Neuronal stem cell (in vitro differentiated cells): ENCODE measurements at regions not wholly inside any gene's neighbourhood (a gene's known extent, or its start where the extent isn't known, plus 50 kb on each side); places are given as distances from the start of the nearest gene placed in this dataset.

Experiments used
- DNase-seq: peaks from one replicate; pipeline ENCODE4 v3.0.0-alpha.2; 2013; ENCODE audit warnings: low spot score
- H2AFZ ChIP-seq: one replicate; pipeline ENCODE4 v1.6.1; 2013; ENCODE audit warnings: mild to moderate bottlenecking, low read length, inconsistent platforms
- H2AK5ac ChIP-seq: 2 replicates; pipeline ENCODE4 v1.6.1; 2013; ENCODE audit warnings: low read depth, mild to moderate bottlenecking, inconsistent platforms, low read length, moderate library complexity, mixed read lengths
- H2BK120ac ChIP-seq: 2 replicates; pipeline ENCODE4 v1.6.1; 2013; ENCODE audit warnings: low read depth, mild to moderate bottlenecking, inconsistent platforms, low read length, moderate library complexity, mixed read lengths
- H2BK12ac ChIP-seq: one replicate; pipeline ENCODE4 v1.6.1; 2013; ENCODE audit warnings: low read length, inconsistent platforms
- H2BK15ac ChIP-seq: 2 replicates; pipeline ENCODE4 v1.6.1; 2013; ENCODE audit warnings: mild to moderate bottlenecking, low read length, inconsistent platforms, mixed read lengths
- H2BK5ac ChIP-seq: one replicate; pipeline ENCODE4 v1.6.1; 2013; ENCODE audit warnings: inconsistent platforms, mild to moderate bottlenecking, low read length, moderate library complexity
- H3K14ac ChIP-seq: one replicate; pipeline ENCODE4 v1.6.1; 2013; ENCODE audit warnings: low read length, inconsistent platforms
- H3K18ac ChIP-seq: 2 replicates; pipeline ENCODE4 v1.6.1; 2013; ENCODE audit warnings: low read length, inconsistent platforms
- H3K23ac ChIP-seq: 2 replicates; pipeline ENCODE4 v1.6.1; 2013; ENCODE audit warnings: low read depth, mild to moderate bottlenecking, mixed read lengths, low read length, inconsistent platforms; ENCODE audit not compliant: poor library complexity
- H3K27ac ChIP-seq: replicated peaks from 3 replicates; pipeline ENCODE4 v1.5.1; 2013; ENCODE audit warnings: low read length, inconsistent platforms
- H3K27me3 ChIP-seq, 3 experiments: 2 replicates each; pipeline ENCODE4 v1.6.1; 2013; ENCODE audit warnings: low read length in 3 of 3, mild to moderate bottlenecking in 2 of 3, inconsistent platforms in 1 of 3, low read depth in 1 of 3, mixed read lengths in 1 of 3, moderate library complexity in 1 of 3; ENCODE audit not compliant: control insufficient read depth in 3 of 3, insufficient read depth in 3 of 3
- H3K36me3 ChIP-seq, 2 donors: replicated peaks in 1 of 2; 2 replicates each; pipeline ENCODE4 v1.6.1; 2013; ENCODE audit warnings: low read length in 2 of 2; ENCODE audit not compliant: control insufficient read depth in 2 of 2, insufficient read depth in 2 of 2
- H3K4ac ChIP-seq: 2 replicates; pipeline ENCODE4 v1.6.1; 2013; ENCODE audit warnings: inconsistent platforms, mild to moderate bottlenecking, low read length, moderate library complexity
- H3K4me1 ChIP-seq, 2 donors: 1 replicate in 1 of 2; 2 replicates in 1 of 2; pipeline ENCODE4 v1.6.1; 2013; ENCODE audit warnings: low read length in 2 of 2, low read depth in 1 of 2; ENCODE audit not compliant: control insufficient read depth in 2 of 2, insufficient read depth in 1 of 2
- H3K4me2 ChIP-seq: one replicate; pipeline ENCODE4 v1.6.1; 2013; ENCODE audit warnings: mild to moderate bottlenecking, low read length, inconsistent platforms; ENCODE audit not compliant: insufficient read depth, poor library complexity, severe bottlenecking
- H3K4me3 ChIP-seq, 2 donors: 2 replicates each; pipeline ENCODE4 v1.5.1; 2013; ENCODE audit warnings: low read length in 2 of 2, mild to moderate bottlenecking in 2 of 2, inconsistent platforms in 1 of 2, moderate library complexity in 1 of 2
- H3K79me1 ChIP-seq: one replicate; pipeline ENCODE4 v1.6.1; 2013; ENCODE audit warnings: low read depth, mild to moderate bottlenecking, inconsistent platforms, low read length, moderate library complexity
- H3K9ac ChIP-seq: one replicate; pipeline ENCODE4 v1.6.1; 2013; ENCODE audit warnings: mild to moderate bottlenecking, low read depth, low read length, inconsistent platforms; ENCODE audit not compliant: poor library complexity
- H3K9me3 ChIP-seq, 2 donors: replicated peaks in 1 of 2; 2 replicates each; pipeline versions ENCODE3 to v1.6.1; 2013; ENCODE audit warnings: low read length in 2 of 2, mild to moderate bottlenecking in 2 of 2, inconsistent platforms in 1 of 2, low read depth in 1 of 2, mixed read lengths in 1 of 2, moderate library complexity in 1 of 2; ENCODE audit not compliant: control insufficient read depth in 2 of 2, insufficient read depth in 1 of 2
- H4K8ac ChIP-seq: one replicate; pipeline ENCODE4 v1.6.1; 2013; ENCODE audit warnings: low read depth, mild to moderate bottlenecking, inconsistent platforms, low read length, moderate library complexity
- H4K91ac ChIP-seq: one replicate; pipeline ENCODE4 v1.6.1; 2013; ENCODE audit warnings: low read length, low read depth, mild to moderate bottlenecking, inconsistent platforms; ENCODE audit not compliant: poor library complexity
- WGBS, 2 donors: extraction: QIAGEN DNeasy Blood & Tissue Kit; methylation state at CpG; one replicate each; pipeline ENCODE4 v1.1.7; 2013; ENCODE audit warnings: missing lambda C conversion rate in 2 of 2, mixed read lengths in 1 of 2; ENCODE audit not compliant: insufficient read length in 2 of 2, insufficient replicate concordance in 1 of 2; ENCODE audit errors: extremely low coverage in 2 of 2; 5-methylcytosine and 5-hydroxymethylcytosine counted together

- no peak overlapping the region for H3K14ac ChIP-seq
- no peaks in the 10 kb centered on the region for H3K27me3 ChIP-seq
- no peak overlapping the region for H3K27ac ChIP-seq
- no peak overlapping the region for H3K9ac ChIP-seq
- no peak overlapping the region for H2BK15ac ChIP-seq
- no CpG with 5 or more reads among the region's 1 CpG for WGBS, 2 donors
- H3K18ac ChIP-seq: no peak overlapping the region
- no peak overlapping the region for H2BK5ac ChIP-seq
- H3K9me3 ChIP-seq: no peaks in the 10 kb centered on the region
- no peak overlapping the region for H2AFZ ChIP-seq
- H3K79me1 ChIP-seq: no peaks in the 10 kb centered on the region
- no peak overlapping the region for H3K4me3 ChIP-seq
- H3K4ac ChIP-seq: no peak overlapping the region
- H2AK5ac ChIP-seq: no peak overlapping the region
- H2BK120ac ChIP-seq: no peak overlapping the region
- no peak overlapping the region for H2BK12ac ChIP-seq
- no peak overlapping the region for H4K8ac ChIP-seq
- no peaks in the 10 kb centered on the region for H3K36me3 ChIP-seq
- H4K91ac ChIP-seq: no peak overlapping the region
- H3K4me2 ChIP-seq: no peak overlapping the region
- no peaks in the 10 kb centered on the region for H3K4me1 ChIP-seq
- no peak overlapping the region for H3K23ac ChIP-seq
- no peak for DNase-seq
Observed at GRCh38 chr5:163190784-163191183, 246.6 kb upstream of the CCNG1 start.

- H3K18ac ChIP-seq: no peak overlapping the region
- H2AFZ ChIP-seq: no peak overlapping the region
- DNase-seq: no peak
- no peak overlapping the region for H4K8ac ChIP-seq
- H3K4me1 ChIP-seq: no peaks in the 10 kb centered on the region
- no peak overlapping the region for H2BK15ac ChIP-seq
- no CpG with 5 or more reads among the region's 7 CpGs for WGBS, 2 donors
- H3K36me3 ChIP-seq: no peaks in the 10 kb centered on the region
- no peak overlapping the region for H3K14ac ChIP-seq
- H2AK5ac ChIP-seq: no peak overlapping the region
- no peak overlapping the region for H2BK120ac ChIP-seq
- no peak overlapping the region for H3K27ac ChIP-seq
- no peak overlapping the region for H2BK5ac ChIP-seq
- no peak overlapping the region for H3K4me3 ChIP-seq
- no peak overlapping the region for H3K23ac ChIP-seq
- H3K27me3 ChIP-seq: no peaks in the 10 kb centered on the region
- H3K4ac ChIP-seq: no peak overlapping the region
- H3K9me3 ChIP-seq: no peaks in the 10 kb centered on the region
- no peak overlapping the region for H3K9ac ChIP-seq
- H3K4me2 ChIP-seq: no peak overlapping the region
- H2BK12ac ChIP-seq: no peak overlapping the region
- H3K79me1 ChIP-seq: no peaks in the 10 kb centered on the region
- H4K91ac ChIP-seq: no peak overlapping the region
Observed at GRCh38 chr5:163193886-163194285, 243.5 kb upstream of the CCNG1 start.

GRCh38 chr5:163205645-163206044 is 231.8 kb upstream of the CCNG1 start:
- Histone ChIP-seq H2BK120ac (no peak overlapping the region), H2BK5ac (no peak overlapping the region), H3K4ac (no peak overlapping the region), H3K36me3 (no peaks in the 10 kb centered on the region), H3K9me3 (no peaks in the 10 kb centered on the region), H3K79me1 (no peaks in the 10 kb centered on the region), H3K18ac (no peak overlapping the region), H3K27ac (no peak overlapping the region), H4K8ac (no peak overlapping the region), H3K14ac (no peak overlapping the region), H2BK12ac (no peak overlapping the region), H3K4me2 (no peak overlapping the region), H2BK15ac (no peak overlapping the region), H3K4me3 (no peak overlapping the region), H3K23ac (no peak overlapping the region), H4K91ac (no peak overlapping the region), H2AFZ (no peak overlapping the region), H3K27me3 (no peaks in the 10 kb centered on the region), H3K4me1 (no peaks in the 10 kb centered on the region), H2AK5ac (no peak overlapping the region), H3K9ac (no peak overlapping the region)
- no peak for DNase-seq

GRCh38 chr5:163221581-163221980 is 215.8 kb upstream of the CCNG1 start:
- H3K9ac ChIP-seq: no peak overlapping the region
- H3K23ac ChIP-seq: no peak overlapping the region
- H2AK5ac ChIP-seq: no peak overlapping the region
- H3K9me3 ChIP-seq: no peaks in the 10 kb centered on the region
- H3K14ac ChIP-seq: no peak overlapping the region
- no peak overlapping the region for H3K18ac ChIP-seq
- H3K4me3 ChIP-seq: no peak overlapping the region
- H3K27ac ChIP-seq: no peak overlapping the region
- no CpG with 5 or more reads among the region's 4 CpGs for WGBS, 2 donors
- H2BK15ac ChIP-seq: no peak overlapping the region
- no peak overlapping the region for H3K4me2 ChIP-seq
- H3K79me1 ChIP-seq: no peaks in the 10 kb centered on the region
- H2BK12ac ChIP-seq: no peak overlapping the region
- H2BK120ac ChIP-seq: no peak overlapping the region
- no peak overlapping the region for H2BK5ac ChIP-seq
- H3K27me3 ChIP-seq: no peaks in the 10 kb centered on the region
- DNase-seq: no peak
- no peaks in the 10 kb centered on the region for H3K36me3 ChIP-seq
- H3K4ac ChIP-seq: no peak overlapping the region
- H3K4me1 ChIP-seq: no peaks in the 10 kb centered on the region
- no peak overlapping the region for H4K91ac ChIP-seq
- no peak overlapping the region for H2AFZ ChIP-seq
- no peak overlapping the region for H4K8ac ChIP-seq
